Ovary (tissue), 3 donors: ENCODE measurements at regions not wholly inside any gene's neighbourhood (a gene's known extent, or its start where the extent isn't known, plus 50 kb on each side); places are given as distances from the start of the nearest gene placed in this dataset.

ENCODE experiments used
- POLR2A ChIP-seq: fragments of 450-650 bp; IDR thresholded peaks from one replicate; pipeline ENCODE4 v1.6.1; 2017; ENCODE audit warnings: antibody characterized with exemption, mild to moderate bottlenecking, moderate library complexity
- TF ChIP-seq, protein P1 (sequence below), 3 donors: fragments of 450-650 bp in 2 of 3; fragments of 200-600 bp in 1 of 3; IDR thresholded peaks; one replicate each; pipeline versions ENCODE4 v1.5.1 to v1.8.0; 2016 to 2022; ENCODE audit warnings: antibody characterized with exemption in 3 of 3, mild to moderate bottlenecking in 1 of 3
- donor health status: DM: no; HTN: no; CAD: no.

DNA sequence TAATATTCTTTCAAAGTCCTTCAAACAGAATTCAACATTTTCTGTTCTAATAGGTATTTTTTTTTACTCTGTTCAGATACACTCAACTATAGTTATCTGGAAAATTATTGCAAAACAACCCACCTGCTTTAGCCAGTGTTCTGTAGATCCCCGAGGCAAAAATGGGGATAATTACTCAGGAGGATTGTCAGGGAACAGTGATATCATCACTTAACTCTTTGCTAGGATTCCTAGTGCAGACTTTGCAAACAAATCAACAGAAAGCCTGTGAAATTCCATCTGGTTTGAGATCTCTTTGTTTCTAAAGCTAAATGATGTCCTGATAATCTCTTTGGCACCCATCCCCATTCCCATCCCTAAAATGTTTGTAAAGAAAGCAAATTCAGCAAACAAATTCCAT is 413.6 kb upstream of the MEIS1 start:
- TF ChIP-seq POLR2A, result no peak
- TF ChIP-seq, protein P1, sequence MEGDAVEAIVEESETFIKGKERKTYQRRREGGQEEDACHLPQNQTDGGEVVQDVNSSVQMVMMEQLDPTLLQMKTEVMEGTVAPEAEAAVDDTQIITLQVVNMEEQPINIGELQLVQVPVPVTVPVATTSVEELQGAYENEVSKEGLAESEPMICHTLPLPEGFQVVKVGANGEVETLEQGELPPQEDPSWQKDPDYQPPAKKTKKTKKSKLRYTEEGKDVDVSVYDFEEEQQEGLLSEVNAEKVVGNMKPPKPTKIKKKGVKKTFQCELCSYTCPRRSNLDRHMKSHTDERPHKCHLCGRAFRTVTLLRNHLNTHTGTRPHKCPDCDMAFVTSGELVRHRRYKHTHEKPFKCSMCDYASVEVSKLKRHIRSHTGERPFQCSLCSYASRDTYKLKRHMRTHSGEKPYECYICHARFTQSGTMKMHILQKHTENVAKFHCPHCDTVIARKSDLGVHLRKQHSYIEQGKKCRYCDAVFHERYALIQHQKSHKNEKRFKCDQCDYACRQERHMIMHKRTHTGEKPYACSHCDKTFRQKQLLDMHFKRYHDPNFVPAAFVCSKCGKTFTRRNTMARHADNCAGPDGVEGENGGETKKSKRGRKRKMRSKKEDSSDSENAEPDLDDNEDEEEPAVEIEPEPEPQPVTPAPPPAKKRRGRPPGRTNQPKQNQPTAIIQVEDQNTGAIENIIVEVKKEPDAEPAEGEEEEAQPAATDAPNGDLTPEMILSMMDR (IDR thresholded peaks at IDR 0.05), result no peak
